Cardiac fibroblast (primary cell): ENCODE measurements at regions not wholly inside any gene's neighbourhood (a gene's known extent, or its start where the extent isn't known, plus 50 kb on each side); places are given as distances from the start of the nearest gene placed in this dataset.

Experiments
- DNase-seq, 2 donors: peaks; one replicate each; pipeline versions ENCODE4 v3.0.0 to v3.0.0-alpha.2; 2010; ENCODE audit warnings: low read depth in 2 of 2
- H3K4me3 ChIP-seq, 2 donors: replicated peaks in 1 of 2; 1 replicate in 1 of 2; 2 replicates in 1 of 2; pipeline ENCODE4 v1.5.1; 2011; ENCODE audit warnings: low read depth in 2 of 2, low read length in 2 of 2, mild to moderate bottlenecking in 2 of 2, moderate library complexity in 1 of 2
- TF ChIP-seq, protein P1 (sequence below): IDR thresholded peaks from one replicate; pipeline ENCODE4 v1.5.1; 2011; ENCODE audit warnings: low read depth, mild to moderate bottlenecking, low read length, inconsistent platforms

DNA sequence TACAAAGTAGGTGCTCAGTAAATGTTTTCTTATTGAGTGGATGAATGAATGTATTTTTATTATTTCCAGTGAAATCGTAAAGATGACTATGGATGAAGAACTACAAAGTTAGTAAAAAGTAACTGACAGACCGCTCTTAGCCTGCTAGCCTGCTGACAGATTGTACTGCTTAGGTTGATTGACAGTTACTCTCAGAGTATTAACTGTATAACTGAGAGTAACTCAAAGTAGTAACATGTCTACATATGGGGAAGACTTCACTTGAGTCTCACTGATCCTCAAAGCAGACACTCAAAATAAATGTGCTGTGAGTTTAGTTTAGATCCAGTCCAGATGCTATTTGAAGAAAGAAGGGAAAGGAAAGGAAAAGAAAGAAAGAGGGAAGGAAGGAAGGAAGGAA, 272.3 kb upstream of the AMIGO2 start:
- no peak for DNase-seq
- no peak overlapping the region for H3K4me3 ChIP-seq
- TF ChIP-seq, protein P1, sequence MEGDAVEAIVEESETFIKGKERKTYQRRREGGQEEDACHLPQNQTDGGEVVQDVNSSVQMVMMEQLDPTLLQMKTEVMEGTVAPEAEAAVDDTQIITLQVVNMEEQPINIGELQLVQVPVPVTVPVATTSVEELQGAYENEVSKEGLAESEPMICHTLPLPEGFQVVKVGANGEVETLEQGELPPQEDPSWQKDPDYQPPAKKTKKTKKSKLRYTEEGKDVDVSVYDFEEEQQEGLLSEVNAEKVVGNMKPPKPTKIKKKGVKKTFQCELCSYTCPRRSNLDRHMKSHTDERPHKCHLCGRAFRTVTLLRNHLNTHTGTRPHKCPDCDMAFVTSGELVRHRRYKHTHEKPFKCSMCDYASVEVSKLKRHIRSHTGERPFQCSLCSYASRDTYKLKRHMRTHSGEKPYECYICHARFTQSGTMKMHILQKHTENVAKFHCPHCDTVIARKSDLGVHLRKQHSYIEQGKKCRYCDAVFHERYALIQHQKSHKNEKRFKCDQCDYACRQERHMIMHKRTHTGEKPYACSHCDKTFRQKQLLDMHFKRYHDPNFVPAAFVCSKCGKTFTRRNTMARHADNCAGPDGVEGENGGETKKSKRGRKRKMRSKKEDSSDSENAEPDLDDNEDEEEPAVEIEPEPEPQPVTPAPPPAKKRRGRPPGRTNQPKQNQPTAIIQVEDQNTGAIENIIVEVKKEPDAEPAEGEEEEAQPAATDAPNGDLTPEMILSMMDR = no peak

DNA sequence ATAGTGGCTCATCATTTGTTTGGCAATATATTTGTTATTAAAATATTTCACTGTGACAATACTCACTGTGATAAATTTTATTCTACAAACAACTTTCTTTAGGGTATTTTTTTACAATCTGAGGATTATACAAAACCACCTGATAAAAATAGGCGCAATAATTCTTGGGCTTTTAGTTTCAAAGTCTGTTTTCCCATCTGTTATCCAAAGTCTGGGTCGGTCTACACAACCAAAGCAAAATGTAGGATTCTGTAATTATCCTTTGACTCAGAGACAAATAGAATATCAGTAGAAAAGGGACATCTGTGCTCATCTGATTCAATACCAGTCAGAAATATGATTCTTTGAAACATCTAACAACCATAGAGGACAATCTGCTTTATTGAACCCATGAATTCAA, 271.8 kb upstream of the AMIGO2 start:
- TF ChIP-seq, protein P1 = no peak
- H3K4me3 ChIP-seq = no peak overlapping the region
- DNase-seq = no peak

DNA sequence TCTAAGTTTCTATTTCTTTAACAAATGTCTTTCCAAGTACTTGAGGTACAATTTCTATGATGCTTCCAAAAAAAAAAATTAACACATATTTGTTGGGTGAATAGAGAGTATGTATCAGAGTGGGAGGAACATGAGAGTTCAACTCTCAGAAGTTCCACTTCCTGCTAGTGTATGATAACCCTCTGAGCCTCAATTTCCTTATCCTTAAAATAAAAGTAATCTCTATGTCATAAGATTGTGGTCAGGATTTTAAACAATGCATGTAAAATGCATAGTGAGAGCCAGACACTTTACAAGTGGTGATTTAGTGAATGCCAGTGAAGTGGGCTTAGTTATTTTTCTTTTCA, 270.3 kb upstream of the AMIGO2 start:
- TF ChIP-seq, protein P1 = no peak
- no peak overlapping the region for H3K4me3 ChIP-seq
- DNase-seq = peak; percentile 19 to 22

DNA sequence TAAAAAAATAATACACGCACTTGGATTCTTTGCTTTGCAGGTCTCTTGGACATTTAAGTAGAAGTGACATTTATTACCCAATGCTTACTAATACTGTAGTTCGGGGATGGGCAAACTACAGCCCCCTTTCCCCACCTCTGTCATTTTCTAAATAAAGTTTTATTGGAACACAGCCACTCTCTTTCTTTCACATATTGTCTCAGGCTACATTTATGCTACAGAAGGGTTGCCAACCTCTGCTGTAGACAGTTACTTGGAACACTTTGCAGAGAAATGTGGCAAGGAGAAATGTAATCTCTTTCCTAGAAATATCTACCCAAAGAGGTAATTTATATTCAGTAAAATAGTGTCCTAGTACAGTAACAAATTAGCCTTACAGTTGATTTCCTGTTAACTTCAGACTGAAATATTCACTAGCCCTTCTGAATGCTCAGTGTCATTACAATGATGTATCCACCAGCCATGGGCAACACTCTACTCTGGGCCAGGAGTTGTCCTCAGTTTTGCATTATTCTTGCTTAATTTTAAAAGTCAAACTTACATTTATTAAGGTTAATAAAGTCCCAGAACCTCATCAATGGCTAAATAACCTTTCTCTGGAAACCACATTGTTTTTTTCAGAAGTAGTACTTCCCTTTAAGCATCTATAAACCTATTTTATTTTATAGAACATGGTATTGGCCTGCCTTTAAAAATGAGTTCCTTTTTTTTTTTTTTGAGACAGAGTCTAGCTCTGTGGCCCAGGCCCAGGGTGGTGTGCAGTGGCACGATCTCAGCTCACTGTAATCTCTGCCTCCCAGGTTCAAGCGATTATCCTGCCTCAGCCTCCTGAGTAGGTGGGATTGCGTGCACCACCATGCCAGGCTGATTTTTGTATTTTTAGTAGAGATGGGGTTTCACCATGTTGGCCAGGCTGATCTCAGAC, 269.6 kb upstream of the AMIGO2 start:
- TF ChIP-seq, protein P1 = no peak
- peak in 1 of 2 donors; percentile 14 for DNase-seq
- no peak overlapping the region for H3K4me3 ChIP-seq

DNA sequence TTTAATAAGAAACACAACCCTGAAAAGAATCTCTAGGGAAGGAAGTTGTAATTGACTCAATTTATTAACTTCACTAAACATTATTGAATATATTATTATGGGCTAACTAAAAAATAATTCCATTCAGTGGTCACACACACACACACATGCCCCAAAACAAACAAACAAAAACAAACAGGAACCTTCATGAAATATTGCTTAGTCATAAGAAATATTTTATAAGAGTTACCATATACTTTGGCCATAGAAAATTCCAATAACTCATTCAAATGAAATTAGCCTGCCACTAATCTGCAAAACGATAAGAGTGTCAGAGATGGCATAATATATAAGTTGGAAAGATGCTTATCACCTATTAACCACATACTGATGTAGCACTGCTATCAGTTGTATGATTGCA, 268.4 kb upstream of the AMIGO2 start:
- TF ChIP-seq, protein P1 = no peak
- H3K4me3 ChIP-seq = no peak overlapping the region
- no peak for DNase-seq

DNA sequence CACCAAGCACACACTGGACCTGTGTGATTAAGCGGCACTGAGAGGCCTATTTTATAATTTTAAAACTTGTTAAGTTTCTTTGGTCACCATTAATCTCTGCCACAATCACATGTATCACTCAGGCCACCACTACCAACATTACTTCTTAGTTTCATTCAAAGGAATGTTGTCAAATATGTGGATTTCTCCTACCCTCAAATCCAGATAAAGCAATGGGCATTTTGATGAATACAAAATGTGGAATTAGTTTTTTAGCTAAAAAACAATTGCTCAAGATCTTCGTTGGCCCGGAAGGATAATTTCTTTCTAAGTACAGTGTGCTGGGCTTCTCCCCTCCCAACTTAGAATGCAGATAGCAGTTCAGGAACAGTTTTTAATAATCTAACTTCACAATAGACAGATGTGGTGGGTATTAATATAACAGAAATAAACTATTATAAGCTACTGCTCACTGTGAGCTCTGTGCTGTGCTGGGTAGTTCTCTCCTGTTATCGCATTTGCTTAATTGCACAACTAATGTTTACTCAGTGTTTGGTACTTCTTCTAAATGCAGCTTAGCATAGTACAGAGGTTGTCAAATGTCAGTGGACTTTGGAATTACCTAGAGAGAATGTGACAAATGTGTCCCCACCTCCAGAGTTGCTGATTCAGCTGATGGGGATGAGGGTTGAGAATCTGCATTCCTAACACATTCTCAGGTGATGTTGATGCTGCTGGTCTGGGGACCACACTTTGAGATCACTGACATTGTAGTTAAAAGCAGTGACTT, 266.7 kb upstream of the AMIGO2 start:
- TF ChIP-seq, protein P1 = no peak
- no peak for DNase-seq
- H3K4me3 ChIP-seq = no peak overlapping the region
